HepG2 (cell line): ENCODE measurements at regions not wholly inside any gene's neighbourhood (a gene's known extent, or its start where the extent isn't known, plus 50 kb on each side); places are given as distances from the start of the nearest gene placed in this dataset.

Experiments used
- ATAC-seq: fragments of 200-7000 bp; cut with Tn5 transposase; 3 replicates; pipeline ENCODE4 v1.9.1; 2020; ENCODE audit warnings: mild to moderate bottlenecking, moderate library complexity
- BruUV-seq: library from RNA; stranded (reverse); fragments of 400-500 nt; replicated peaks from 2 replicates; lab custom pipeline; 2021; lab: Mats Ljungman, UMichigan
- CTCF ChIA-PET: fragments of 300-600 bp; formaldehyde crosslinking; extraction: SDS; loops from one replicate; lab custom pipeline; 2021; ENCODE audit warnings: low total read pairs, inconsistent platforms, low intra/inter-chr PET ratio; lab: Yijun Ruan, JAX
- POLR2A ChIA-PET: fragments of 350-600 bp; sonication (Branson Sonifier 250); formaldehyde crosslinking; loops from one replicate; lab custom pipeline; 2020; ENCODE audit warnings: antibody characterized with exemption, inconsistent platforms; lab: Yijun Ruan, JAX
- DNase-seq: peaks from one replicate; pipeline ENCODE4 v3.0.0-alpha.2; 2015; ENCODE audit warnings: low spot score
- FAIRE-seq: peaks from 3 replicates; lab custom pipeline; 2011; peaks lifted over from hg19 to GRCh38; lab: Jason Lieb, UNC
- H2AFZ ChIP-seq: one replicate; pipeline ENCODE4 v1.6.1; 2011; ENCODE audit warnings: low read length, inconsistent platforms
- H3K27ac ChIP-seq: fragments of 300-600 bp; 3 replicates; pipeline ENCODE4 v1.8.0; 2011; ENCODE audit warnings: mixed run types, mild to moderate bottlenecking, mixed read lengths, low read length, inconsistent platforms; ENCODE audit not compliant: insufficient read depth; ENCODE audit errors: extremely low read length
- H3K27me3 ChIP-seq, 2 experiments: fragments of 200-600 bp in 1 of 2; 2 replicates in 1 of 2; 3 replicates in 1 of 2; pipeline versions ENCODE4 v1.6.0 to v1.8.0; 2011; ENCODE audit warnings: low read length in 2 of 2, mild to moderate bottlenecking in 2 of 2, moderate library complexity in 2 of 2, inconsistent platforms in 1 of 2; ENCODE audit not compliant: insufficient read depth in 2 of 2, control insufficient read depth in 1 of 2
- H3K36me3 ChIP-seq, 2 experiments: fragments of 200-600 bp in 1 of 2; replicated peaks in 1 of 2; 2 replicates in 1 of 2; 3 replicates in 1 of 2; pipeline versions ENCODE4 v1.5.1 to v1.8.0; 2011; ENCODE audit warnings: low read length in 2 of 2, inconsistent platforms in 1 of 2; ENCODE audit not compliant: insufficient read depth in 2 of 2, control insufficient read depth in 1 of 2
- H3K4me1 ChIP-seq: 2 replicates; pipeline ENCODE4 v1.5.1; 2012; ENCODE audit warnings: low read length, inconsistent platforms; ENCODE audit not compliant: insufficient read depth
- H3K4me2 ChIP-seq: 2 replicates; pipeline ENCODE4 v1.6.0; 2011; ENCODE audit warnings: low read depth, low read length, inconsistent platforms
- H3K4me3 ChIP-seq, 3 experiments: fragments of 200-600 bp in 1 of 3; sonication (generic), shearing (Covaris generic) in 1 of 3; replicated peaks in 1 of 3; 2 replicates each; pipeline ENCODE4 v1.5.1; 2011 to 2016; ENCODE audit warnings: low read length in 3 of 3, inconsistent platforms in 2 of 3, low read depth in 2 of 3, mild to moderate bottlenecking in 2 of 3, control low read depth in 1 of 3, mixed read lengths in 1 of 3; ENCODE audit not compliant: insufficient read depth in 1 of 3
- H3K79me2 ChIP-seq: one replicate; pipeline ENCODE4 v1.6.1; 2011; ENCODE audit warnings: low read length, inconsistent platforms; ENCODE audit not compliant: insufficient read depth
- H3K9ac ChIP-seq: 2 replicates; pipeline ENCODE4 v1.6.0; 2011; ENCODE audit warnings: mild to moderate bottlenecking, low read depth, low read length, inconsistent platforms; ENCODE audit not compliant: insufficient read depth
- H3K9me3 ChIP-seq: 2 replicates; pipeline ENCODE4 v1.5.1; 2012; ENCODE audit warnings: mild to moderate bottlenecking, low read length
- H4K20me1 ChIP-seq: 2 replicates; pipeline ENCODE4 v1.6.0; 2011; ENCODE audit warnings: inconsistent platforms, mild to moderate bottlenecking, low read length, moderate library complexity; ENCODE audit not compliant: insufficient read depth
- ATF3 ChIP-seq: sonication (generic); formaldehyde crosslinking; IDR thresholded peaks from 2 replicates; pipeline ENCODE4 v1.4.0; 2020; ENCODE audit warnings: missing genetic modification reagents
- DMAP1 ChIP-seq: IDR thresholded peaks from 2 replicates; pipeline ENCODE4 v1.6.1; 2016
- PTBP1 ChIP-seq: fragments of 200-400 bp; formaldehyde crosslinking; IDR thresholded peaks from 2 replicates; pipeline ENCODE4 v1.6.1; 2018; ENCODE audit warnings: low read length, low read depth; ENCODE audit not compliant: poor library complexity, severe bottlenecking
- SATB2 ChIP-seq: sonication (generic); formaldehyde crosslinking; IDR thresholded peaks from 2 replicates; pipeline ENCODE4 v1.5.0; 2020; ENCODE audit warnings: missing genetic modification reagents
- SRSF9 ChIP-seq: fragments of 200-400 bp; formaldehyde crosslinking; IDR thresholded peaks from 2 replicates; pipeline ENCODE4 v1.6.1; 2018; ENCODE audit warnings: borderline replicate concordance, mild to moderate bottlenecking, low read depth, low read length; ENCODE audit not compliant: insufficient read depth, poor library complexity, severe bottlenecking
- ZBTB3 ChIP-seq: sonication (generic); formaldehyde crosslinking; IDR thresholded peaks from 2 replicates; pipeline ENCODE4 v1.4.0; 2020; ENCODE audit warnings: low read depth, mild to moderate bottlenecking, moderate library complexity, missing genetic modification reagents, borderline replicate concordance
- ZNF264 ChIP-seq: sonication (generic); formaldehyde crosslinking; IDR thresholded peaks from 2 replicates; pipeline ENCODE4 v1.4.0; 2020; ENCODE audit warnings: missing genetic modification reagents
- ZNF468 ChIP-seq: sonication (generic); formaldehyde crosslinking; IDR thresholded peaks from 2 replicates; pipeline ENCODE4 v1.8.0; 2022; ENCODE audit warnings: mild to moderate bottlenecking, moderate library complexity, missing genetic modification reagents
- ZNF589 ChIP-seq: sonication (generic); formaldehyde crosslinking; conservative IDR thresholded peaks from 2 replicates; pipeline ENCODE4 v1.8.0; 2022; ENCODE audit warnings: mild to moderate bottlenecking, moderate library complexity, missing genetic modification reagents
- ZNF639 ChIP-seq: conservative IDR thresholded peaks from 2 replicates; pipeline ENCODE4 v1.6.1; 2018; ENCODE audit warnings: missing genetic modification reagents
- whole genome bisulfite sequencing: methylation state at CpG from one replicate; pipeline ENCODE4 v1.1.6; 2017; ENCODE audit warnings: low lambda C conversion rate; 5-methylcytosine and 5-hydroxymethylcytosine counted together
- in situ Hi-C: cut with HindIII; loops from 2 replicates; pipeline ENCODE4 v1.10.0; 2017; ENCODE audit warnings: low pct_unique_long_range_greater_than_20kb; ENCODE audit not compliant: extremely low pct_ligation_motif_present
- intact Hi-C: fragments of 100-400 bp; cut with micrococcal nuclease; formaldehyde crosslinking; loops from one replicate; pipeline ENCODE4 v1.10.0; 2022; ENCODE audit not compliant: unreplicated experiment
- TF ChIP-seq, protein P1 (sequence below): sonication (generic); formaldehyde crosslinking; IDR thresholded peaks from 2 replicates; pipeline ENCODE4 v1.9.0; 2021; ENCODE audit warnings: missing genetic modification reagents, borderline replicate concordance
- TF ChIP-seq, protein P2 (sequence below): sonication (generic); formaldehyde crosslinking; IDR thresholded peaks from 2 replicates; pipeline ENCODE4 v1.8.0; 2022; ENCODE audit warnings: mild to moderate bottlenecking, missing genetic modification reagents; ENCODE audit not compliant: insufficient replicate concordance
- TF ChIP-seq, protein P3 (sequence below): sonication (generic); IDR thresholded peaks from 2 replicates; pipeline ENCODE4 v1.6.1; 2016; ENCODE audit warnings: low read depth, borderline replicate concordance

DNA sequence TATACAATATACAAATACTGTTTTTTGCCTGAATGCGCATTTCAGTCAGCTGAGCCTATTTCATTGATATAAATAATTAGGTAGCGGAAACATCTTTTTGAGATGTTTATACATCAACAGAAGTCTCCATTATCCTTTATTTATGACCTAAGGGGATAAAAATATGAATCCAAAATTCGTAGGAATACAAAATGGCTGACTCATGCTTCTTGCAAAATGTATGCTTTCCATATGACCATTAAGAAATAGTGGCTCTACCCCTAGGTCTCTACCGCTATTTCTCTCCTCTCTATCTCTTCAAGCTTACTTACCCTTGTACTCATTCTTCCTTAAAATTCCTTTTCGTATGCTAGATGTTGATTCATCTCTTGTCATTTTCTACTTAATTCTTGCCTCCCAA, 338.4 kb upstream of the TMPRSS15 start (continued):
- TF ChIP-seq, protein P1, sequence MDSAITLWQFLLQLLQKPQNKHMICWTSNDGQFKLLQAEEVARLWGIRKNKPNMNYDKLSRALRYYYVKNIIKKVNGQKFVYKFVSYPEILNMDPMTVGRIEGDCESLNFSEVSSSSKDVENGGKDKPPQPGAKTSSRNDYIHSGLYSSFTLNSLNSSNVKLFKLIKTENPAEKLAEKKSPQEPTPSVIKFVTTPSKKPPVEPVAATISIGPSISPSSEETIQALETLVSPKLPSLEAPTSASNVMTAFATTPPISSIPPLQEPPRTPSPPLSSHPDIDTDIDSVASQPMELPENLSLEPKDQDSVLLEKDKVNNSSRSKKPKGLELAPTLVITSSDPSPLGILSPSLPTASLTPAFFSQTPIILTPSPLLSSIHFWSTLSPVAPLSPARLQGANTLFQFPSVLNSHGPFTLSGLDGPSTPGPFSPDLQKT (CRISPR knock-in tag): no peak

GRCh38 chr21:18743531-18743930, 339.9 kb upstream of the TMPRSS15 start:
- in situ Hi-C loops (no loop called here), intact Hi-C loops (no loop called here)
- Histone ChIP-seq H3K4me2 (no peak overlapping the region), H3K79me2 (no peaks in the 10 kb centered on the region), H3K9me3 (peaks cover 78% of the 10 kb centered on the region), H3K4me3 (no peak overlapping the region), H3K27me3 (no peaks in the 10 kb centered on the region), H3K9ac (no peak overlapping the region), H3K27ac (no peak overlapping the region), H2AFZ (no peak overlapping the region), H4K20me1 (no peaks in the 10 kb centered on the region), H3K36me3 (no peaks in the 10 kb centered on the region), H3K4me1 (no peaks in the 10 kb centered on the region)
- no peak for FAIRE-seq
- BruUV-seq: no TSS peak
- 0% methylated on average over 1 of the region's 1 CpG for WGBS
- CTCF ChIA-PET: no interaction called here
- ATAC-seq: no peak
- POLR2A ChIA-PET: no interaction called here
- TF ChIP-seq ZNF639 (CRISPR knock-in tag) (no peak), ZNF589 (no peak), DMAP1 (CRISPR knock-in tag) (no peak), ZBTB3 (CRISPR knock-in tag) (no peak), PTBP1 (no peak), ATF3 (CRISPR knock-in tag) (no peak), SATB2 (CRISPR knock-in tag) (no peak), ZNF468 (CRISPR knock-in tag) (no peak), ZNF264 (CRISPR knock-in tag) (no peak), SRSF9 (no peak)
- TF ChIP-seq, protein P2, sequence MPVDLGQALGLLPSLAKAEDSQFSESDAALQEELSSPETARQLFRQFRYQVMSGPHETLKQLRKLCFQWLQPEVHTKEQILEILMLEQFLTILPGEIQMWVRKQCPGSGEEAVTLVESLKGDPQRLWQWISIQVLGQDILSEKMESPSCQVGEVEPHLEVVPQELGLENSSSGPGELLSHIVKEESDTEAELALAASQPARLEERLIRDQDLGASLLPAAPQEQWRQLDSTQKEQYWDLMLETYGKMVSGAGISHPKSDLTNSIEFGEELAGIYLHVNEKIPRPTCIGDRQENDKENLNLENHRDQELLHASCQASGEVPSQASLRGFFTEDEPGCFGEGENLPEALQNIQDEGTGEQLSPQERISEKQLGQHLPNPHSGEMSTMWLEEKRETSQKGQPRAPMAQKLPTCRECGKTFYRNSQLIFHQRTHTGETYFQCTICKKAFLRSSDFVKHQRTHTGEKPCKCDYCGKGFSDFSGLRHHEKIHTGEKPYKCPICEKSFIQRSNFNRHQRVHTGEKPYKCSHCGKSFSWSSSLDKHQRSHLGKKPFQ (CRISPR knock-in tag): no peak
- TF ChIP-seq, protein P3, sequence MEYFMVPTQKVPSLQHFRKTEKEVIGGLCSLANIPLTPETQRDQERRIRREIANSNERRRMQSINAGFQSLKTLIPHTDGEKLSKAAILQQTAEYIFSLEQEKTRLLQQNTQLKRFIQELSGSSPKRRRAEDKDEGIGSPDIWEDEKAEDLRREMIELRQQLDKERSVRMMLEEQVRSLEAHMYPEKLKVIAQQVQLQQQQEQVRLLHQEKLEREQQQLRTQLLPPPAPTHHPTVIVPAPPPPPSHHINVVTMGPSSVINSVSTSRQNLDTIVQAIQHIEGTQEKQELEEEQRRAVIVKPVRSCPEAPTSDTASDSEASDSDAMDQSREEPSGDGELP: no peak
- DNase-seq: no peak
